Ishikawa (cell line): ENCODE measurements at regions not wholly inside any gene's neighbourhood (a gene's known extent, or its start where the extent isn't known, plus 50 kb on each side); places are given as distances from the start of the nearest gene placed in this dataset.
A peak's percentile ranks its signal among the peaks of the same experiment; 100 is the strongest.

Experiments
- CEBPB ChIP-seq: IDR thresholded peaks from 2 replicates; pipeline ENCODE4 v1.6.1; 2012
- CREB1 ChIP-seq: IDR thresholded peaks from 2 replicates; pipeline ENCODE4 v1.6.1; 2012; ENCODE audit warnings: low read depth
- EGR1 ChIP-seq: IDR thresholded peaks from 2 replicates; pipeline ENCODE4 v1.6.1; 2012
- EP300 ChIP-seq: IDR thresholded peaks from 2 replicates; pipeline ENCODE4 v1.6.1; 2012; ENCODE audit warnings: borderline replicate concordance
- FOXM1 ChIP-seq: IDR thresholded peaks from 2 replicates; pipeline ENCODE4 v1.6.1; 2012; ENCODE audit warnings: low read depth, borderline replicate concordance
- NFIC ChIP-seq: IDR thresholded peaks from 2 replicates; pipeline ENCODE4 v1.6.1; 2012
- RAD21 ChIP-seq: IDR thresholded peaks from 2 replicates; pipeline ENCODE4 v1.6.1; 2012; ENCODE audit warnings: low read depth
- TAF1 ChIP-seq: IDR thresholded peaks from 2 replicates; pipeline ENCODE4 v1.6.1; 2012; ENCODE audit warnings: low read depth, mild to moderate bottlenecking
- TCF12 ChIP-seq: IDR thresholded peaks from 2 replicates; pipeline ENCODE4 v1.6.1; 2012; ENCODE audit warnings: low read depth
- TEAD4 ChIP-seq: IDR thresholded peaks from 2 replicates; pipeline ENCODE4 v1.6.1; 2012
- YY1 ChIP-seq: IDR thresholded peaks from 2 replicates; pipeline ENCODE4 v1.6.1; 2012; ENCODE audit warnings: low read depth
- ZBTB7A ChIP-seq: IDR thresholded peaks from 2 replicates; pipeline ENCODE4 v1.6.1; 2012; ENCODE audit warnings: low read depth
- TF ChIP-seq, protein P1 (sequence below): IDR thresholded peaks from 2 replicates; pipeline ENCODE4 v1.6.1; 2012; ENCODE audit warnings: low read depth, mild to moderate bottlenecking
- TF ChIP-seq, protein P2 (sequence below): IDR thresholded peaks from 2 replicates; pipeline ENCODE4 v1.6.1; 2012
- TF ChIP-seq, protein P3 (sequence below): IDR thresholded peaks from 2 replicates; pipeline ENCODE4 v1.6.1; 2012

DNA sequence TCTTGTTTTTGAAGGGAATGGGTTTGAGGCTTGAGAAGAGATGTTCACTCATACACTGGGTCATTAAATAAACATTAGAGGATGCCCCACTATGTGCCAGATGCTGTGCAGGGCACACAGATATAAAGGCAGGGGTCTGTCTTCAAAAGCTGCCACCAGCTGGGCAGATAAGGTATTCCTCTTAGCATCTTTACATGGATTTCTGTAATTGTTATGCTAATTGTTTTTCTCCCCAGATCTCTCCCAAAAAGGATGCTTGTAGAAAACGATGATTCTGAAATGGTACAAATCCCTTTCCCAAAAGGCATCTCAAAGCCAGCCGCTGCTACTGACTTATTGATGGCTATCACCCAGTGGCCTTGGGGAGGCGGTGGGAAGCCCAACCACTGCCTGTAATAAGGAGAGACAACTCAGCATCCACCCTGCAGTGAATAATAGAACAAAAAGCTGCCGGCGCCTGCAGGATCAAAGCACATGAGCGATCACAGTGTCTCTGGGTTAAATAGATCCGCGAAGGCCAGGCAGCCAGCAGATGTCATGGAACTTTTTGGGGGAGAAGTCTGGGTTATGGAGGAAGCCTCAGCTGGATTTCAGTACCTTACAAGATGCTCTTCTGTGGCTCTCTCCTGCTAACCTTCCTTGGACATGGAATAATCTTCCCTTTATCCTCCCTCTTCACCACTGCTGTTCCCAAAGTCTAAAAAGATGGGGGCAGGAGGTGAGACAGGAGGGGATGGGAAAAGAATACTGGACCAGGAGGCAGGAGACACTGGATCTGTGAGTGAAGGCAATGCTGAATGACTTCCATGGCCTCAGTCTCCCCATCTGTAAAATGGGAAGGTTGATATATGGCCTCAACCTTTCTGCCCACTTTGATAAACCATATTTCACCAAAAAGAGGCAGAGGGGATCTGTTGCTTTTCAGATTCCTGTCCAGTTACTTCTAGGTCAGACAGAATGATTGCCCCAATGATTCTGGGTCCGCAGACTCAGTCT, 54.8 kb upstream of the CD34 start:
- TF ChIP-seq, protein P1, sequence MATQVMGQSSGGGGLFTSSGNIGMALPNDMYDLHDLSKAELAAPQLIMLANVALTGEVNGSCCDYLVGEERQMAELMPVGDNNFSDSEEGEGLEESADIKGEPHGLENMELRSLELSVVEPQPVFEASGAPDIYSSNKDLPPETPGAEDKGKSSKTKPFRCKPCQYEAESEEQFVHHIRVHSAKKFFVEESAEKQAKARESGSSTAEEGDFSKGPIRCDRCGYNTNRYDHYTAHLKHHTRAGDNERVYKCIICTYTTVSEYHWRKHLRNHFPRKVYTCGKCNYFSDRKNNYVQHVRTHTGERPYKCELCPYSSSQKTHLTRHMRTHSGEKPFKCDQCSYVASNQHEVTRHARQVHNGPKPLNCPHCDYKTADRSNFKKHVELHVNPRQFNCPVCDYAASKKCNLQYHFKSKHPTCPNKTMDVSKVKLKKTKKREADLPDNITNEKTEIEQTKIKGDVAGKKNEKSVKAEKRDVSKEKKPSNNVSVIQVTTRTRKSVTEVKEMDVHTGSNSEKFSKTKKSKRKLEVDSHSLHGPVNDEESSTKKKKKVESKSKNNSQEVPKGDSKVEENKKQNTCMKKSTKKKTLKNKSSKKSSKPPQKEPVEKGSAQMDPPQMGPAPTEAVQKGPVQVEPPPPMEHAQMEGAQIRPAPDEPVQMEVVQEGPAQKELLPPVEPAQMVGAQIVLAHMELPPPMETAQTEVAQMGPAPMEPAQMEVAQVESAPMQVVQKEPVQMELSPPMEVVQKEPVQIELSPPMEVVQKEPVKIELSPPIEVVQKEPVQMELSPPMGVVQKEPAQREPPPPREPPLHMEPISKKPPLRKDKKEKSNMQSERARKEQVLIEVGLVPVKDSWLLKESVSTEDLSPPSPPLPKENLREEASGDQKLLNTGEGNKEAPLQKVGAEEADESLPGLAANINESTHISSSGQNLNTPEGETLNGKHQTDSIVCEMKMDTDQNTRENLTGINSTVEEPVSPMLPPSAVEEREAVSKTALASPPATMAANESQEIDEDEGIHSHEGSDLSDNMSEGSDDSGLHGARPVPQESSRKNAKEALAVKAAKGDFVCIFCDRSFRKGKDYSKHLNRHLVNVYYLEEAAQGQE: no peak
- TF ChIP-seq TCF12 (no peak), TEAD4 (no peak), CREB1 (no peak), EP300 (no peak), CEBPB (no peak), EGR1 (no peak), NFIC (no peak), TAF1 (no peak), FOXM1 (no peak), YY1 (no peak), ZBTB7A (no peak), RAD21 (no peak)
- TF ChIP-seq, protein P2, sequence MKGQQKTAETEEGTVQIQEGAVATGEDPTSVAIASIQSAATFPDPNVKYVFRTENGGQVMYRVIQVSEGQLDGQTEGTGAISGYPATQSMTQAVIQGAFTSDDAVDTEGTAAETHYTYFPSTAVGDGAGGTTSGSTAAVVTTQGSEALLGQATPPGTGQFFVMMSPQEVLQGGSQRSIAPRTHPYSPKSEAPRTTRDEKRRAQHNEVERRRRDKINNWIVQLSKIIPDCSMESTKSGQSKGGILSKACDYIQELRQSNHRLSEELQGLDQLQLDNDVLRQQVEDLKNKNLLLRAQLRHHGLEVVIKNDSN: no peak
- TF ChIP-seq, protein P3, sequence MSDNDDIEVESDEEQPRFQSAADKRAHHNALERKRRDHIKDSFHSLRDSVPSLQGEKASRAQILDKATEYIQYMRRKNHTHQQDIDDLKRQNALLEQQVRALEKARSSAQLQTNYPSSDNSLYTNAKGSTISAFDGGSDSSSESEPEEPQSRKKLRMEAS: no peak

DNA sequence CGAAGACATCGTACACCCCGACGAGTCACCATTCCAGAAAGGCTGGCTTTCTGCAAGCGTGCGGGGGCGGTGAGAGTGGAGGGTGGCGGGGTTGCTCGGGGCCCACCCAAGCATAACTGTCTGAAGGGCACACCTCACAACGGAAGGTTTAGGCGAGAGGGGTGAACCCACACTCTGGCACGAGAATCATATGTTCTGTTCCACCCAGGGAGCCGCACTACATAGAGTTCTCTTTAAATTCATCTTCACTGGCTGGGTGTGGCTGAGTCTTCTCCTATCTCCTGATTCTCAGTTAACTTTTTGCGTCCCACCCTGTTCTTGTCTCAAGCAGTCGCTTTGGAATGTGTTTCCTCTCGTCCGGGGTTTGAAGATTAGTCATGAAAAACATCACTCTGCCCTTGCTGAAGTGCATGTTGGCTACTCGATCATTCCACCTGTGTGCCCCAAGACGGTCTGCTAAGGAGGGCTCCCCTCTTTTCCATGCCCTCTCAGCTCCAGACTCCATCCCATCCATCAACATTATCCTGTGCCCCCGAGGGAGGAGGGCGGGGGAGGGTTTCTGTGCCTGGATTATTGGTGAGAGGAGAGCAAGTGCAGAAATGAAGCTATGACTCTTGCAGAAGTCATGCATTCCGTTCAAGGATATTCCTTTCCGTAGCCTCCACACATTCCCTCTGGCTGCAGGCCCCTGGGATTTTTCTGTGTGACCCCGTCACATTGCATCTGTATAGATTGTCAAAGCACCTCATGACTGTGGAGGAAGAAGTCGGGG, 53.5 kb upstream of the CD34 start:
- TF ChIP-seq, protein P2: no peak

DNA sequence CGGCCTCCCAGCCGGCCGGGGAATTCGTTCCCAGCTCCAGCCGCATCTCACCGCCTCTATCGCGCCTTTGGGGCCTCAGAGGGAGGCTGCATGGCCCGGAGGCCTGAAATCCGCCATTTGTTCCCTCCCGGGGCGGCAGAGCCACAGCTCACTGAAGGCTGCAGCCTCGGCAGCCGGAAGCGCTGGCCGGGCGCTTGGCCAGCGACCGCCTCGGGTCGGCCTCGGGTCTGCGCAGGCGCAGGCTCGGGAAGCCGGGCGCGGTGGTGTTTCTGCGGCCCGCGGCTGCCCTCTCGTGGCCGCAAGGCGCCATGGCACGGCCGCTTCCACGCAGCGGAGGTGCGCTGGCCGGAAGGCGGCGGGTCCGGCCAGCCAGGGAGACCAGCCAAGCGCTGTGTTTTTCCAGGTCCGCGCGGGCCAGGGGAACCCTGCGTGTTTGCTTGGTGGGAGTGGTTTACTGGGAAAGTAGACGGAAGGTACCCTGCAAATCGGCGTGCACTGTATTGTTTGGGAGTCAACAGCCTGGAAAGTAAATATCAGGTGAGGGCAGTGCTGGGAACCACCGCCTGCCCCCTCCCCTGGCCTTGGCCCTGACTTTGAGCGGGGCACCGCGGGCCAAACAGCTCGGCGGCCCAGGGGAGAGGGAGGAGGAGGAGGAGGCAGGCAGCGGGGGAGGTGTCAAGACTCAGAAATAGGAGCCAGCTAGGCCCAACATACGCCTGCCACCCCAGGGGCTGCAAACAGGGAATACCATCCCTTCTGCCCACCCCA, 52.7 kb upstream of the CD34 start:
- TF ChIP-seq TEAD4 (0 out of 2 replicates have a peak, but pooled peaks have one; percentile 18), EGR1 (no peak), TAF1 (peak; percentile 72), ZBTB7A (peak; percentile 65; the same call in 1 of the 2 replicates), RAD21 (peak; percentile 92), YY1 (peak; percentile 80), NFIC (peak; percentile 64), TCF12 (no peak)
- TF ChIP-seq, protein P1: no peak
- TF ChIP-seq, protein P2: no peak
- TF ChIP-seq, protein P3: peak; percentile 9; the same call in 1 of the 2 replicates

DNA sequence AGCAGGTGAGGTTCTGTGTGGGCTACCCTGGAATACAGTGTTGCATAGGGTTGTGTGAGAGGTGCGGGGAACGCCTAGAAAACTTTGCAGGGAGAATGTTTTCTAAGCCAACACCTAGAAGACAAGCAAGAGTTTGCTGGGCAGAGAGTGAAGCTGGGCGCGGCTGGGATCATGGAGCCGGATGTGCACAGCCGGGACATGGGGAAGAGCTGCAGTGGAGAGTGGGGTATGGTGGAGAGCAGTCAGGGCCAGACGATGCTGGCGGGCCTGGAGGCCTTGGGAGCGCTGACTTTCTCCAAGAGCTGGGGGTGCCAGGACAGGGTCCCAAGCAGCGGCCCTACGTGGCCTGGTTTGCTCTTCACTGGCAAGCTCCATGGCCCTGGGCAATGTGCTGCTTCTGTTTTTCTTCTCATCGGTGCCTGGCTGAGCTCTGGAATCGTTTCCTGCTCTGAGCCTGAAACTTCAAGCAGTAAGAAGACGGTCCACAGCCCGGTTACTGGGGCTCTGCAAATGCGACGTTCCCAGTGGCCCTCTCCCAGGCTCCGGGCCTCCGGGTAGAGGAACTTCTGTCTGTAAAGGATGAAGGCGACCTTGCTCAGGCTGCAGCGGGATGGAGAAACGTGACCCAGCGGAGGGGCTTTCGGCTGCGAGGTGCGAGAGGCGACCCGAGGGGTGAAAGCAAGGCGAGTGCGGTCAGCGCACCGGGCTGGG, 51.9 kb upstream of the CD34 start:
- TF ChIP-seq, protein P3: no peak
- TF ChIP-seq RAD21: no peak
- no peak for TF ChIP-seq YY1
- TF ChIP-seq EP300: no peak
